GM19025 (cell line): ENCODE measurements at regions not wholly inside any gene's neighbourhood (a gene's known extent, or its start where the extent isn't known, plus 50 kb on each side); places are given as distances from the start of the nearest gene placed in this dataset.
A peak's percentile ranks its signal among the peaks of the same experiment; 100 is the strongest.
"Not testable (repeated sequence)": the region's sequence is repeated elsewhere in the genome, so short reads cannot be mapped to it uniquely, and the experiment has no call there.

Experiments
- ATAC-seq: cut with Tn5 transposase; IDR thresholded peaks from one replicate; pipeline ENCODE4 v1.9.1; 2021; ENCODE audit warnings: mild to moderate bottlenecking, low read depth, moderate library complexity; ENCODE audit not compliant: unreplicated experiment

- no peak for ATAC-seq
These were observed 72.4 kb downstream of the FH start for GRCh38 chr1:241447031-241447644.

GRCh38 chr1:241444836-241445235 lies 74.7 kb downstream of the FH start:
- no peak for ATAC-seq

GRCh38 chr1:241443561-241443960 lies 76.0 kb downstream of the FH start:
- ATAC-seq, result no peak

GRCh38 chr1:241442686-241443085 lies 76.9 kb downstream of the FH start:
- ATAC-seq, result no peak

- ATAC-seq, result no peak
These were observed 78.7 kb downstream of the FH start for GRCh38 chr1:241440904-241441303.

- not testable (repeated sequence) for ATAC-seq
These were observed 80.9 kb downstream of the FH start for GRCh38 chr1:241438686-241439085.

DNA sequence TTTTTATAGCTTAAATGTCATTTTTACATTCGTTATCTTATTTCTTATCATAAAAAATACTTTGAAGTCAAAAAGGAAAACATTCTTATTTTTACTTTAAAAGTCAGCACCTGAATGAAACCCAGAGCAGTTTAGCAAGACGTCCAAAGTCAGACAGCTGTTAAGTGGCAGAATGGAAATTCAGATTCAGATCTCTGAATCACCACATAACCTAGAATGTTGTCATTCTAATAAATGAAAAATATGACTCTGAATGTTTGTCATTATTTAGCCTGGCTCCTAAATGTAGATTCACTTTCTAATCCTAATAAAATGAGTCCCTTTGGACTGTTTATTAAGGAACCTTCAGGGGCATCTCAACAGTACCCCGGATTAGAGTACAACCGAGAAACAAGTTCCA lies 75.2 kb upstream of the RGS7 start:
- ATAC-seq, result no peak

- ATAC-seq, result not testable (repeated sequence)
These were observed 68.1 kb upstream of the RGS7 start for GRCh38 chr1:241425091-241425490.

DNA sequence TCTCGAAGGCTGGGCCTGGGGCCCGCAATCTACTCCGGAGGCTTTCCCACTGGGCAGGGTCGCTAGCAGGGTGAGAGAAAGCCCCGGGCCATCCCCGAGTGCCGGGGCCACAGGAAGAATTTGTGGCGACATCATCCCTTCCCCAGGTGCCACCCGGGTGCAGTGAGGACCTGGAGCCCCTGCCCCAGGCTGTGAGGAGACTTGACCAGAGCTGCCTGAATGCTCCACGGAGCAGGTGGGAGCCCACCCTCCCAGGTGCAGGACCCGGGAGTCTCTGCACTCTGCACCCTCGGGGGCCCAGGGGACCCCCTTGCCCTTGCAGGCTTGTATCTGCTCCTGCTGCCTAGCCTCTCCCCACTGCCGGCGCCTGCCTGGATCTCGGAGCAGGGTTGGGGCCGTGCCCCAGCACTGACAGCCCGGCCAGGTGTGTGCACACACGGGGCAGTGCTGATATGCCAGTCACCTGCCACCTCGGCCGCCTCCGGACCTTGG lies 67.5 kb upstream of the RGS7 start:
- ATAC-seq, result no peak

- ATAC-seq, result peak; percentile 86
These were observed 66.8 kb upstream of the RGS7 start for GRCh38 chr1:241423541-241424479.

GRCh38 chr1:241422470-241422869 lies 65.5 kb upstream of the RGS7 start:
- ATAC-seq, result no peak

DNA sequence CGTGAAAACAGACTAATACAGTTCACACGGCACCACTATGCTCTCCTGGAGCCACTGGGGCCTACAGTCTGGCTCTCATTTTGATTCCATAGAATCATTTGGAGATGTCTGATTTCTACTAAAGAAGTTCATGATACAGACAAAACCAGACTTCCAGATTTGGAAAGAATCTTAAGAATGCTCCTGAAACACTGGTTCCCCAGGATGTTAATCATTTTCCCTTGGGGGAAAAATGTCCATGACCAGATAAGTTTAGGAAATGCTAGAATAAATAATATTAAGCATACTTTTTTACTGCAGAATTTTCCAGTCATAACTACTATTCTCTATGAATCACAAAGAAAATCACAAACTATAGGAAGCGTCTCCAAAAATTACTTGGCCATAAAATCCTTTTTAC lies 63.0 kb upstream of the RGS7 start:
- ATAC-seq, result no peak

DNA sequence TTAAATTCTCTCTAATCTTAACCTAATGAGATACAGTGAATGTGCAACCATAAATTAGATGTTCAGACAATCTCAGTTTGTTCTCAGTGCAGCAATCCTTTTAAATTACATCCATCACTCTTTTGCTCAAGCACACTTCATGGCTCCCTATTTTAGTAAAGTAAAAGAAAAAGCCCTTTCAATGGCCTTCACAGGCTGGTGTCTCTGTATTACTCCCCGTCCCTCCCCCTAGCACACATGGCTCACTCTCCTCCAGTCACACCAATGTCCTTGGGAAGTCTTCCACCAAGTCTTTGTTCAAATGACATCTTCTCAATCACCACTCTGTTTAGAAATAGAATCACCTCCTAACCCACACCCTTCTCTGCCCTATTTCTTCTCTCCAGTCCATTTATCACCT lies 60.3 kb upstream of the RGS7 start:
- no peak for ATAC-seq

GRCh38 chr1:241413974-241414373 lies 57.0 kb upstream of the RGS7 start:
- ATAC-seq, result no peak

DNA sequence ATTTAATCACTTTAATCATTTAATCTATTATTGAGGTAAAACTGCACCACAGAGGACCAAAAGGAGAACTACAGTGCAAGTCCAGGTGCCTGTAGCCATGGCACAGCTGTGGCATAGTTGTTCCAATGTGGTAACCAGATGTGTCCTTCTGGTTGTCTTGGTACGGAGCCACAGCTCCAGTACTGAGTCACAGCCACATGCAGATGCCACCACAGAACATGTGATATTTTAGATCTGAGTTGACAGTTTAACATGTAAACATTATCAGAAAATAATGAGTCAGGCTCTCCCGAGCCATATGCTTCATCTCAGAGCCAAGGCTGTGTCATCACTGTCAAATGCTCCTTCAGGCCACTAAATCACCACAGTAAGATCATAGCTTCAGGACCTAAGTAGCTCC lies 56.4 kb upstream of the RGS7 start:
- peak; percentile 75 for ATAC-seq

GRCh38 chr1:241412646-241413045 lies 55.6 kb upstream of the RGS7 start:
- no peak for ATAC-seq

GRCh38 chr1:241411776-241412338 lies 54.9 kb upstream of the RGS7 start:
- ATAC-seq, result no peak

GRCh38 chr1:241411056-241411775 lies 54.2 kb upstream of the RGS7 start:
- ATAC-seq, result no peak

- no peak for ATAC-seq
These were observed 51.2 kb upstream of the RGS7 start for GRCh38 chr1:241408170-241408569.
